Neural crest cell (in vitro differentiated cells): ENCODE measurements at regions not wholly inside any gene's neighbourhood (a gene's known extent, or its start where the extent isn't known, plus 50 kb on each side); places are given as distances from the start of the nearest gene placed in this dataset.

Source experiments
- DNase-seq: peaks from one replicate; pipeline ENCODE4 v3.0.0; 2021; ENCODE audit warnings: low read depth, mixed read lengths, low spot score
- H3K27ac Mint-ChIP-seq: one replicate; pipeline ENCODE4 v1.8.0; 2021; ENCODE audit warnings: mild to moderate bottlenecking, mixed read lengths; ENCODE audit not compliant: unreplicated experiment
- H3K27me3 Mint-ChIP-seq: 2 replicates; pipeline ENCODE4 v1.8.0; 2021; ENCODE audit warnings: low read depth, mild to moderate bottlenecking, mixed read lengths
- H3K36me3 Mint-ChIP-seq: 2 replicates; pipeline ENCODE4 v1.8.0; 2021; ENCODE audit warnings: low read depth, mild to moderate bottlenecking, mixed read lengths
- H3K4me1 Mint-ChIP-seq: 2 replicates; pipeline ENCODE4 v1.8.0; 2021; ENCODE audit warnings: mixed read lengths
- H3K4me3 Mint-ChIP-seq: one replicate; pipeline ENCODE4 v1.8.0; 2021; ENCODE audit warnings: mild to moderate bottlenecking, mixed read lengths
- H3K9me3 Mint-ChIP-seq: 2 replicates; pipeline ENCODE4 v1.8.0; 2021; ENCODE audit warnings: mixed read lengths
- CTCF ChIP-seq: fragments of 200-600 bp; sonication (generic); conservative IDR thresholded peaks from 2 replicates; pipeline ENCODE4 v1.5.0; 2021; ENCODE audit warnings: antibody characterized with exemption, mild to moderate bottlenecking

- DNase-seq: no peak
- Mint-ChIP-seq H3K9me3 (peaks cover 2% of the 10 kb centered on the region), H3K4me3 (no peak overlapping the region), H3K27me3 (no peaks in the 10 kb centered on the region), H3K4me1 (no peaks in the 10 kb centered on the region), H3K36me3 (no peaks in the 10 kb centered on the region), H3K27ac (no peak overlapping the region)
- no peak for TF ChIP-seq CTCF
These were observed 134.7 kb upstream of the CDH20 start for GRCh38 chr18:61198486-61198885.

- Mint-ChIP-seq H3K27ac (no peak overlapping the region), H3K27me3 (no peaks in the 10 kb centered on the region), H3K36me3 (no peaks in the 10 kb centered on the region), H3K4me3 (no peak overlapping the region), H3K9me3 (no peaks in the 10 kb centered on the region), H3K4me1 (no peaks in the 10 kb centered on the region)
- no peak for DNase-seq
- TF ChIP-seq CTCF: no peak
These were observed 133.9 kb upstream of the CDH20 start for GRCh38 chr18:61199171-61199848.

GRCh38 chr18:61201511-61201910, 131.7 kb upstream of the CDH20 start:
- H3K9me3 Mint-ChIP-seq: no peaks in the 10 kb centered on the region
- H3K27me3 Mint-ChIP-seq: no peaks in the 10 kb centered on the region
- no peak for DNase-seq
- H3K27ac Mint-ChIP-seq: no peak overlapping the region
- H3K36me3 Mint-ChIP-seq: no peaks in the 10 kb centered on the region
- no peaks in the 10 kb centered on the region for H3K4me1 Mint-ChIP-seq
- H3K4me3 Mint-ChIP-seq: no peak overlapping the region
- no peak for TF ChIP-seq CTCF

GRCh38 chr18:61203151-61203550, 130.1 kb upstream of the CDH20 start:
- no peaks in the 10 kb centered on the region for H3K36me3 Mint-ChIP-seq
- no peak overlapping the region for H3K27ac Mint-ChIP-seq
- H3K27me3 Mint-ChIP-seq: no peaks in the 10 kb centered on the region
- no peak for TF ChIP-seq CTCF
- H3K9me3 Mint-ChIP-seq: no peaks in the 10 kb centered on the region
- no peaks in the 10 kb centered on the region for H3K4me1 Mint-ChIP-seq
- no peak overlapping the region for H3K4me3 Mint-ChIP-seq
- DNase-seq: no peak

GRCh38 chr18:61209801-61210200, 123.4 kb upstream of the CDH20 start:
- DNase-seq: no peak
- Mint-ChIP-seq H3K36me3 (no peaks in the 10 kb centered on the region), H3K27ac (no peak overlapping the region), H3K4me3 (no peak overlapping the region), H3K27me3 (no peaks in the 10 kb centered on the region), H3K9me3 (peaks cover 4% of the 10 kb centered on the region), H3K4me1 (no peaks in the 10 kb centered on the region)
- TF ChIP-seq CTCF: no peak
